LNCaP clone FGC (cell line): ENCODE measurements at regions not wholly inside any gene's neighbourhood (a gene's known extent, or its start where the extent isn't known, plus 50 kb on each side); places are given as distances from the start of the nearest gene placed in this dataset.
"Not testable (repeated sequence)": the region's sequence is repeated elsewhere in the genome, so short reads cannot be mapped to it uniquely, and the experiment has no call there.

Source experiments
- DNase-seq: peaks from one replicate; pipeline ENCODE4 v3.0.0-alpha.2; 2011; ENCODE audit warnings: low read depth
- H3K4me3 ChIP-seq: 2 replicates; pipeline ENCODE4 v1.5.1; 2011; ENCODE audit warnings: mild to moderate bottlenecking, low read depth, low read length, control low read depth
- CTCF ChIP-seq: IDR thresholded peaks from 2 replicates; pipeline ENCODE4 v1.5.1; 2012; ENCODE audit warnings: mild to moderate bottlenecking; ENCODE audit not compliant: control insufficient read depth, insufficient read depth; ENCODE audit errors: extremely low read depth

DNA sequence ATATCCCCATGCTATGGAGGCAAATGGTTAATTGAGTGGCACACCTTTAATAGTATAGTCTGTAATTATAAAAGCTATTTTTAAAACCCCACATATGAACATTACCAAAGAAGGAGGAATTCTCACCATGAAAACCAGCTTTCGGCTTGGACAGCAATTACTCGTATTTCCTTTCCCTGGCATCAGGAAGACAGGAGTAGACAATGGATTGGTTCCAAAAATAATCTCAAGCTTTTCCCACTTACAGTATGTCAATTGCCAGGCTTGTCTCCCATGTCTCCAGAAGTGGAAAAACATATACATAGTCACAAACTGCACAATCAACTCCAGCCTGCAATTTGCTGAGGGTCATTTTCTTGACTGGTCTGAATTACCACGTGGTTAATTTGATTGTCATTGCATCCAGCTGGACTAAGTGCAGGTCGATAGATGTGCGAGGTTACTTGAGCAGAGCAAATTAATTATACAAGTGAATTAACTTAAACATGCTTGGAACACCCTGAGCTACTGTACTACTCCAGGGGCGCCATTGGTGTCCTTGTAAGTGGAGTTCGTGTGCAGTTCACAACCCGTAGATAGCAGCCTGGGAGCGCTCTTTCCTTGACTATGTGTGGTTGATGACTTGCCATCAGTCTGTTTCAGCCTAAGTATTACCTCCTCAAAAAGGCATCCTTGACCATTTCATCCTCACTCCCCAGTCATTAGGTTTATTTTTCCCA is 124.3 kb upstream of the PELI1 start:
- H3K4me3 ChIP-seq = no peak overlapping the region
- TF ChIP-seq CTCF = no peak
- no peak for DNase-seq

DNA sequence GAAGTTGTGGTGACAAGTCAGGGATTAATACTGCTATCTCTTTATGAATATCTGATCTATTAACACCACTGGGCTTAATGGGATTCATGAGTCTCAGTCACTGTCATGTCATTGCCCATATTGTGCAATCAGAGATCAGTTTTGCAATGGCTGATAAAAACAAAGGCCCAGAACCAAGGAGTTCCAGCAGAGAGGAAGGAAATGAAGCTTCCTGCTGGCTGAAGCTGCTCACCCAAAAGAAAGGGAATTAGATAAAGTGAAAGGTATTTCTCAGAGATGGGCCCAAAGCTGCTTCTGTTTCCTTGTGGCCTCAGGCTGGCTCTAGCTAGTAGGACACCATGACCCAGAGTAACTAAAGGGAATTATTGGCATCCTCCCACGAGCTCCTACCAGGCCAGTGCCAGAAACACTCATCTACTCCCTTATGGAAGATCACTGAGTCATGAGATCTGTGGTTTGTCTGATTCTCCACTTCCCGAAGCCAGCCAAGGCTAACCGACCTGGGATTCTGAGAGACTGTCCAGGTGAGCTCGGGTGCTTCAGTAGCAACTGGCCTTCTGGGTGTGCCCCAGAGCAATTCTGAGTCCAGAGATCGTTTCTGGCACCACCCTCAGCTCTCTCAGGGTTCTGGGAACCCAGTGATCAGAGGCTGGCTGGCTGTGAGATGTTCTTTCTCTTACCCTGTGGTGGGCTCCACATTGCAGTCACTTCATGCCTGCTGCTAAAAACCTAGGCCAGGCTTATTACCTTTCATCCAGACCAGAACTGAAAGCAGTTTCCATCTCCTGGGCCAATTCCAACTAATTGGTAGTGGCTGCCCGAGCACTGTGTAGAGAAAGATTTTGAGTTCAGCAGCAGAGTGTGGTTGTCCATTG is 129.5 kb upstream of the PELI1 start:
- DNase-seq = no peak
- H3K4me3 ChIP-seq = no peak overlapping the region
- TF ChIP-seq CTCF = no peak

GRCh38 chr2:64274399-64275173 is 130.4 kb upstream of the PELI1 start:
- no peak for TF ChIP-seq CTCF
- DNase-seq = no peak
- no peak overlapping the region for H3K4me3 ChIP-seq

- TF ChIP-seq CTCF = no peak
- DNase-seq = no peak
- no peak overlapping the region for H3K4me3 ChIP-seq
These were observed 130.9 kb upstream of the PELI1 start for GRCh38 chr2:64275174-64275466.

- no peak overlapping the region for H3K4me3 ChIP-seq
- DNase-seq = no peak
- no peak for TF ChIP-seq CTCF
These were observed 132.3 kb upstream of the PELI1 start for GRCh38 chr2:64276417-64277095.

DNA sequence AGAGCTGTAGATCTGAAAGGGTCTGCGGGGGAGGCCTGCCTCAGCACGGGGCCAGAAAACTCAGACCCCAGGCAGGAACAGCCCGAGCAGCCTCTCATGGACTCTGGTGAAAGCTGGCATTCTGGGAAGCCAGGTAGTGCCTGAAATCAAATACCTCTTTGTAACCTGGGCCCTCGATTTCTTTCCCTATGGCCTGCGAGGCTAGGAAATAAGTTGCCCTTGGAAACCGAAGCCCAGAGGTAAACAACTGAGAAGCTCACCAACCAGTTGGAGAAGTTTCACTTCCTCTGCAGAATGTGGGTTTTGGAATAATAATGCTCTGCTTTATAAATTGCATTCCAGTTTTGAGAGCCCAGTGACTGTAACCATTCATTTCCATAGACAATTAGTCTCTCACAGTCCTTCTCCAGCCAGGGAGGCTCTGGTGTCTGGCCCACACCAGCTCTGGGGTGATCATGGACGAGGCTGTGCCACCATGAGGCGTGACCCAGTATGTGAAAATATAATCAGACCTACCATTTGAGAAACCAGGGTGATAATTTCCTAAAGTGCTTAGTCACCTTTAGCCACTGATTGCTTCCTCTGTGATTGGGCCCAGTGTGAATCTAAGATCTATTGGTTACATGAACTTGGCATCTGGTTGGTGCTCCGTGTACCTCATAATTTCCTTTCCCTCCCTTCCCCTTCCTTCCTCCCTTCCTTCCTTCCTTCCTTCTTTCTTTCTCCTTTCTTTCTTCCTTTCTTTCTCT is 133.1 kb upstream of the PELI1 start:
- peak; percentile 6 for DNase-seq
- H3K4me3 ChIP-seq = no peak overlapping the region
- no peak for TF ChIP-seq CTCF

GRCh38 chr2:64280812-64281211 is 136.6 kb upstream of the PELI1 start:
- H3K4me3 ChIP-seq, DNase-seq: not testable (repeated sequence)
